Hepatocyte (in vitro differentiated cells): ENCODE measurements at regions not wholly inside any gene's neighbourhood (a gene's known extent, or its start where the extent isn't known, plus 50 kb on each side); places are given as distances from the start of the nearest gene placed in this dataset.

Source experiments
- DNase-seq: peaks from one replicate; pipeline ENCODE4 v3.0.0-alpha.2; 2016; ENCODE audit warnings: low spot score
- H2AFZ ChIP-seq: fragments of 200-600 bp; sonication (generic); 2 replicates; pipeline ENCODE4 v1.6.0; 2016; ENCODE audit warnings: antibody characterized with exemption, mild to moderate bottlenecking
- H3K27ac ChIP-seq: fragments of 200-600 bp; sonication (generic); 2 replicates; pipeline ENCODE4 v1.5.1; 2016; ENCODE audit warnings: mild to moderate bottlenecking
- H3K27me3 ChIP-seq: fragments of 200-600 bp; sonication (generic); 2 replicates; pipeline ENCODE4 v1.6.1; 2016
- H3K36me3 ChIP-seq: fragments of 200-600 bp; sonication (generic); replicated peaks from 2 replicates; pipeline ENCODE4 v1.5.1; 2016; ENCODE audit warnings: low read depth; ENCODE audit not compliant: insufficient read depth
- H3K4me1 ChIP-seq: fragments of 200-600 bp; sonication (generic); 2 replicates; pipeline ENCODE4 v1.5.1; 2016; ENCODE audit warnings: mild to moderate bottlenecking, moderate library complexity; ENCODE audit not compliant: insufficient read depth
- H3K4me2 ChIP-seq: fragments of 200-600 bp; sonication (generic); 2 replicates; pipeline ENCODE4 v1.6.0; 2016
- H3K4me3 ChIP-seq: fragments of 200-600 bp; sonication (generic); 2 replicates; pipeline ENCODE4 v1.5.1; 2016; ENCODE audit warnings: mild to moderate bottlenecking
- H3K79me2 ChIP-seq: fragments of 200-600 bp; sonication (generic); 2 replicates; pipeline ENCODE4 v1.6.0; 2017; ENCODE audit warnings: mild to moderate bottlenecking
- H3K9me2 ChIP-seq: fragments of 200-600 bp; sonication (generic); replicated peaks from 2 replicates; pipeline ENCODE4 v1.6.0; 2017; ENCODE audit warnings: mild to moderate bottlenecking; ENCODE audit not compliant: insufficient read depth
- H3K9me3 ChIP-seq: fragments of 200-600 bp; sonication (generic); 2 replicates; pipeline ENCODE4 v1.5.1; 2016; ENCODE audit warnings: low read depth, mild to moderate bottlenecking
- H4K20me1 ChIP-seq: fragments of 200-600 bp; sonication (generic); 2 replicates; pipeline ENCODE4 v1.6.0; 2016; ENCODE audit warnings: mild to moderate bottlenecking; ENCODE audit not compliant: insufficient read depth, poor library complexity, severe bottlenecking
- CTCF ChIP-seq: fragments of 200-600 bp; sonication (generic); IDR thresholded peaks from 2 replicates; pipeline ENCODE4 v1.5.1; 2016; ENCODE audit warnings: antibody characterized with exemption, mild to moderate bottlenecking; ENCODE audit not compliant: poor library complexity
- EZH2 ChIP-seq: fragments of 200-600 bp; sonication (generic); IDR thresholded peaks from 2 replicates; pipeline ENCODE4 v1.6.1; 2016; ENCODE audit warnings: antibody characterized with exemption, mild to moderate bottlenecking, borderline replicate concordance
- EZH2phosphoT487 ChIP-seq: fragments of 200-600 bp; sonication (generic); IDR thresholded peaks from one replicate; pipeline ENCODE4 v1.6.1; 2018; ENCODE audit warnings: antibody characterized with exemption, mild to moderate bottlenecking, low read depth, moderate library complexity; ENCODE audit not compliant: unreplicated experiment, severe bottlenecking
- WGBS: methylation state at CpG from one replicate; pipeline ENCODE4 v1.1.6; 2016; ENCODE audit warnings: low lambda C conversion rate; ENCODE audit errors: missing lambda C conversion rate; 5-methylcytosine and 5-hydroxymethylcytosine counted together

DNA sequence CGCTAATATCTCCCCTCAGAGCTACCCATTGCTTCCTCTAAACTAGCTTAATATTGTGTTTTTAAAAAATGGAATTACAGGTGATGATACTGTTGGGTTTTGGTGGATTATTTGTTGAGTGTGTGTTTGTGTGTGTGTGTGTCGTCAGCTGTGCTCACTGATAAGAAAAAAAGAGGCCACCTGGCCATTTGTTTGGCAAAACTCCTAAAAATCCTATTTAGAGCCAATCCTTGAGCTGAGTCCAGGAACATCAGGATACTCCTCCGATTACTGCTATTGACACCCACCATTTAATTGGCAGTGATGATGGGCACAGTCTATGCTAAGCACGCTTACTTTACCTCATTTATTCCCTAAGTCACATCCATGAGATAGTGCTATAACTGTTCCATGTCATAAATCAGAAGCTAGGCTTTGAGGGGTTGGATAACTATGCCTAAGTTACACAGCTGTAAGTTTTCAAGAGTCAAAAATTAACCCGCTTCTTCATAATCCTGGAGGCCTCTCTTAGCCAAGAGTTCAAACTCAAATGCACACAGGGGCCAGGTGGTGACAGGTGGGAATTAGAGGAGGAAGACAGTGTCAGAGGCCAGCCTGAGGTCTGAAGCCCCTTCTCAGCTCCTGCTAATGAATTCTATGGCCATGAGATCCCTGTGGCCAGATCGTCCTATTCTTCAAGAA is 1026.6 kb upstream of the TMEM132C start:
- H3K9me2 ChIP-seq: no peaks in the 10 kb centered on the region
- WGBS: 88% methylated on average over 6 of the region's 6 CpGs
- no peaks in the 10 kb centered on the region for H3K27me3 ChIP-seq
- no peak overlapping the region for H3K4me3 ChIP-seq
- no peaks in the 10 kb centered on the region for H3K9me3 ChIP-seq
- no peak for DNase-seq
- no peak for TF ChIP-seq CTCF
- no peak for TF ChIP-seq EZH2
- TF ChIP-seq EZH2phosphoT487: no peak
- H3K79me2 ChIP-seq: no peaks in the 10 kb centered on the region
- H4K20me1 ChIP-seq: no peaks in the 10 kb centered on the region
- H3K27ac ChIP-seq: no peak overlapping the region
- H3K4me2 ChIP-seq: no peak overlapping the region
- no peaks in the 10 kb centered on the region for H3K4me1 ChIP-seq
- no peak overlapping the region for H2AFZ ChIP-seq
- no peaks in the 10 kb centered on the region for H3K36me3 ChIP-seq

GRCh38 chr12:127241072-127241817 is 1025.7 kb upstream of the TMEM132C start:
- no peaks in the 10 kb centered on the region for H3K27me3 ChIP-seq
- DNase-seq: peak; percentile 8
- no peaks in the 10 kb centered on the region for H3K9me3 ChIP-seq
- no peaks in the 10 kb centered on the region for H3K9me2 ChIP-seq
- no peak overlapping the region for H3K27ac ChIP-seq
- no peak overlapping the region for H3K4me2 ChIP-seq
- no peaks in the 10 kb centered on the region for H3K79me2 ChIP-seq
- TF ChIP-seq EZH2phosphoT487: no peak
- no peak for TF ChIP-seq CTCF
- TF ChIP-seq EZH2: no peak
- H2AFZ ChIP-seq: no peak overlapping the region
- WGBS: 71% methylated on average over 8 of the region's 8 CpGs
- no peaks in the 10 kb centered on the region for H3K36me3 ChIP-seq
- no peaks in the 10 kb centered on the region for H4K20me1 ChIP-seq
- no peak overlapping the region for H3K4me3 ChIP-seq
- no peaks in the 10 kb centered on the region for H3K4me1 ChIP-seq

GRCh38 chr12:127245009-127245408 is 1022.0 kb upstream of the TMEM132C start:
- no peaks in the 10 kb centered on the region for H3K79me2 ChIP-seq
- 69% methylated on average over 1 of the region's 1 CpG for WGBS
- H3K36me3 ChIP-seq: no peaks in the 10 kb centered on the region
- H3K4me2 ChIP-seq: no peak overlapping the region
- DNase-seq: no peak
- no peaks in the 10 kb centered on the region for H3K9me3 ChIP-seq
- no peaks in the 10 kb centered on the region for H3K27me3 ChIP-seq
- H3K4me3 ChIP-seq: no peak overlapping the region
- no peak for TF ChIP-seq CTCF
- no peak for TF ChIP-seq EZH2phosphoT487
- no peak for TF ChIP-seq EZH2
- no peak overlapping the region for H2AFZ ChIP-seq
- no peaks in the 10 kb centered on the region for H3K4me1 ChIP-seq
- H3K27ac ChIP-seq: no peak overlapping the region
- no peaks in the 10 kb centered on the region for H3K9me2 ChIP-seq
- no peaks in the 10 kb centered on the region for H4K20me1 ChIP-seq
